HL-60 (cell line): ENCODE measurements at regions not wholly inside any gene's neighbourhood (a gene's known extent, or its start where the extent isn't known, plus 50 kb on each side); places are given as distances from the start of the nearest gene placed in this dataset.

Experiments
- DNase-seq, 2 experiments: peaks; one replicate each; pipeline ENCODE4 v3.0.0-alpha.2; 2010 to 2020; ENCODE audit warnings: low read depth in 1 of 2, low spot score in 1 of 2
- H3K27ac ChIP-seq: fragments of 250-450 bp; sonication (Bioruptor Pico); replicated peaks from 2 replicates; pipeline ENCODE4 v1.5.1; 2020; ENCODE audit warnings: mild to moderate bottlenecking, moderate library complexity
- H3K27me3 ChIP-seq: fragments of 250-450 bp; sonication (Bioruptor Pico); 2 replicates; pipeline ENCODE4 v1.5.1; 2021; ENCODE audit warnings: mild to moderate bottlenecking, moderate library complexity; ENCODE audit not compliant: insufficient read depth, poor library complexity, severe bottlenecking
- H3K4me3 ChIP-seq: replicated peaks from 2 replicates; pipeline ENCODE4 v1.5.1; 2011; ENCODE audit warnings: mild to moderate bottlenecking, control low read depth, low read length; ENCODE audit not compliant: insufficient read depth
- GABPA ChIP-seq: IDR thresholded peaks from 2 replicates; pipeline ENCODE4 v1.6.1; 2012; ENCODE audit warnings: low read depth
- POLR2AphosphoS5 ChIP-seq: IDR thresholded peaks from 2 replicates; pipeline ENCODE4 v1.6.1; 2012; ENCODE audit warnings: low read depth
- SPI1 ChIP-seq: IDR thresholded peaks from 2 replicates; pipeline ENCODE4 v1.6.1; 2012; ENCODE audit warnings: low read depth, mild to moderate bottlenecking, borderline replicate concordance
- TF ChIP-seq, protein P1 (sequence below): IDR thresholded peaks from 2 replicates; pipeline ENCODE4 v1.6.1; 2012; ENCODE audit warnings: low read depth; ENCODE audit not compliant: insufficient replicate concordance
- TF ChIP-seq, protein P2 (sequence below): IDR thresholded peaks from one replicate; pipeline ENCODE4 v1.5.1; 2011; ENCODE audit warnings: low read length, control low read depth, inconsistent platforms; ENCODE audit not compliant: insufficient read depth

DNA sequence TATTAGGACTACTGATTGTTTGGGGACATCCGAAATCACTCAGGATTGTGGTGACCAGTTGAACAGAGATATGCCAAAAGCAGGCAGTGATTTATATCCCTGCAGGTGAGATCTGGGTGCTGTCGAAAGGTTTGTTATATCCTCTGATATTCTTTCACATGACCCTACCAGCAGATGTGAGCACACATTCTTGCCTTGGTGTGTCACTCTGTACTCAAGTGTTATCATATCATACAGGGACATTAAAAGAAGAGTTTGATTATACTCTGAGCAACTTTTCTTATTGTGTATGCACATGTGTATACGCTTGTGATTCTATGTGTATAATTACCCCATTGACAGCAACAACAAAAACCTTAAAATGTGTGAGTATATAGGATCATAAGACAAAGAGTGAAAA is 381.2 kb upstream of the IGFBP7 start:
- DNase-seq = no peak
- Histone ChIP-seq H3K27ac (no peak overlapping the region), H3K27me3 (no peaks in the 10 kb centered on the region), H3K4me3 (no peak overlapping the region)
- TF ChIP-seq, protein P1, sequence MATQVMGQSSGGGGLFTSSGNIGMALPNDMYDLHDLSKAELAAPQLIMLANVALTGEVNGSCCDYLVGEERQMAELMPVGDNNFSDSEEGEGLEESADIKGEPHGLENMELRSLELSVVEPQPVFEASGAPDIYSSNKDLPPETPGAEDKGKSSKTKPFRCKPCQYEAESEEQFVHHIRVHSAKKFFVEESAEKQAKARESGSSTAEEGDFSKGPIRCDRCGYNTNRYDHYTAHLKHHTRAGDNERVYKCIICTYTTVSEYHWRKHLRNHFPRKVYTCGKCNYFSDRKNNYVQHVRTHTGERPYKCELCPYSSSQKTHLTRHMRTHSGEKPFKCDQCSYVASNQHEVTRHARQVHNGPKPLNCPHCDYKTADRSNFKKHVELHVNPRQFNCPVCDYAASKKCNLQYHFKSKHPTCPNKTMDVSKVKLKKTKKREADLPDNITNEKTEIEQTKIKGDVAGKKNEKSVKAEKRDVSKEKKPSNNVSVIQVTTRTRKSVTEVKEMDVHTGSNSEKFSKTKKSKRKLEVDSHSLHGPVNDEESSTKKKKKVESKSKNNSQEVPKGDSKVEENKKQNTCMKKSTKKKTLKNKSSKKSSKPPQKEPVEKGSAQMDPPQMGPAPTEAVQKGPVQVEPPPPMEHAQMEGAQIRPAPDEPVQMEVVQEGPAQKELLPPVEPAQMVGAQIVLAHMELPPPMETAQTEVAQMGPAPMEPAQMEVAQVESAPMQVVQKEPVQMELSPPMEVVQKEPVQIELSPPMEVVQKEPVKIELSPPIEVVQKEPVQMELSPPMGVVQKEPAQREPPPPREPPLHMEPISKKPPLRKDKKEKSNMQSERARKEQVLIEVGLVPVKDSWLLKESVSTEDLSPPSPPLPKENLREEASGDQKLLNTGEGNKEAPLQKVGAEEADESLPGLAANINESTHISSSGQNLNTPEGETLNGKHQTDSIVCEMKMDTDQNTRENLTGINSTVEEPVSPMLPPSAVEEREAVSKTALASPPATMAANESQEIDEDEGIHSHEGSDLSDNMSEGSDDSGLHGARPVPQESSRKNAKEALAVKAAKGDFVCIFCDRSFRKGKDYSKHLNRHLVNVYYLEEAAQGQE = no peak
- TF ChIP-seq SPI1 (no peak), GABPA (no peak), POLR2AphosphoS5 (no peak)
- TF ChIP-seq, protein P2, sequence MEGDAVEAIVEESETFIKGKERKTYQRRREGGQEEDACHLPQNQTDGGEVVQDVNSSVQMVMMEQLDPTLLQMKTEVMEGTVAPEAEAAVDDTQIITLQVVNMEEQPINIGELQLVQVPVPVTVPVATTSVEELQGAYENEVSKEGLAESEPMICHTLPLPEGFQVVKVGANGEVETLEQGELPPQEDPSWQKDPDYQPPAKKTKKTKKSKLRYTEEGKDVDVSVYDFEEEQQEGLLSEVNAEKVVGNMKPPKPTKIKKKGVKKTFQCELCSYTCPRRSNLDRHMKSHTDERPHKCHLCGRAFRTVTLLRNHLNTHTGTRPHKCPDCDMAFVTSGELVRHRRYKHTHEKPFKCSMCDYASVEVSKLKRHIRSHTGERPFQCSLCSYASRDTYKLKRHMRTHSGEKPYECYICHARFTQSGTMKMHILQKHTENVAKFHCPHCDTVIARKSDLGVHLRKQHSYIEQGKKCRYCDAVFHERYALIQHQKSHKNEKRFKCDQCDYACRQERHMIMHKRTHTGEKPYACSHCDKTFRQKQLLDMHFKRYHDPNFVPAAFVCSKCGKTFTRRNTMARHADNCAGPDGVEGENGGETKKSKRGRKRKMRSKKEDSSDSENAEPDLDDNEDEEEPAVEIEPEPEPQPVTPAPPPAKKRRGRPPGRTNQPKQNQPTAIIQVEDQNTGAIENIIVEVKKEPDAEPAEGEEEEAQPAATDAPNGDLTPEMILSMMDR = no peak

DNA sequence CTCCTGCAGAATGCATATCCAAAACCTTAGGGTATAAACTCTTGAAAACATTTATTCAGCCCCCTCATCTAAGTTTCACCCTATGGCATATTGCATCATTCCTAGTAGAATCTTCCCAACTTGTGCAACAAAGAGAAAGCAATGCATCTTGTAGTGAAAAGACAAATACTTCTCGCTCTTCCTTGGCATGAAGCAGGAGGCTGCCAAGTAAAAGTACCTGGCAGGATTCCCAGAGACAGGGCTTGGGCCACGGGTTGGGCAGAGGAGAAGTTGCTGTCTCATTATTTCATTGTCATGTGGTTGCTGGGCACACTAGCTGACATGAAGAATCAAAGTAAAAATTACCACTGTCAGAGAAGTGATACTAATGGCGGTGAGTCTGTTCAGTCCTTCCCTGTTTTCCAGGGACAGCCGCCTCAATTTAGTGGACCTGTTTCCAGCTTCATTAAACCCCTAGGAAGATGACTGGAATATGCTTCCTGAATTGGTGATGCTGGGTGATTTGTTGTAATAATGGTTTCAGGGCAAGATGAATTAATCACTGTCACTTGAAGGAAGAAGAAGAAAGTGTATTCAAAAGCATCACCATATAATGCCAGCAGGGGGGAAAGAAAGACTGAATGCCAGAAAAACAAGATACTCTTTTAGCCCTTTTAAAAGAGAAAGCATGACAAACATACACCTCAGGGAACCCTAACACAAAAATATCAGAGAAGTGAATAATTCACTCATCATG is 380.5 kb upstream of the IGFBP7 start:
- H3K4me3 ChIP-seq = no peak overlapping the region
- DNase-seq = no peak
- TF ChIP-seq POLR2AphosphoS5 = no peak
- TF ChIP-seq, protein P1 = no peak
- TF ChIP-seq, protein P2 = no peak
- no peak for TF ChIP-seq GABPA
- TF ChIP-seq SPI1 = no peak
- no peaks in the 10 kb centered on the region for H3K27me3 ChIP-seq
- no peak overlapping the region for H3K27ac ChIP-seq

DNA sequence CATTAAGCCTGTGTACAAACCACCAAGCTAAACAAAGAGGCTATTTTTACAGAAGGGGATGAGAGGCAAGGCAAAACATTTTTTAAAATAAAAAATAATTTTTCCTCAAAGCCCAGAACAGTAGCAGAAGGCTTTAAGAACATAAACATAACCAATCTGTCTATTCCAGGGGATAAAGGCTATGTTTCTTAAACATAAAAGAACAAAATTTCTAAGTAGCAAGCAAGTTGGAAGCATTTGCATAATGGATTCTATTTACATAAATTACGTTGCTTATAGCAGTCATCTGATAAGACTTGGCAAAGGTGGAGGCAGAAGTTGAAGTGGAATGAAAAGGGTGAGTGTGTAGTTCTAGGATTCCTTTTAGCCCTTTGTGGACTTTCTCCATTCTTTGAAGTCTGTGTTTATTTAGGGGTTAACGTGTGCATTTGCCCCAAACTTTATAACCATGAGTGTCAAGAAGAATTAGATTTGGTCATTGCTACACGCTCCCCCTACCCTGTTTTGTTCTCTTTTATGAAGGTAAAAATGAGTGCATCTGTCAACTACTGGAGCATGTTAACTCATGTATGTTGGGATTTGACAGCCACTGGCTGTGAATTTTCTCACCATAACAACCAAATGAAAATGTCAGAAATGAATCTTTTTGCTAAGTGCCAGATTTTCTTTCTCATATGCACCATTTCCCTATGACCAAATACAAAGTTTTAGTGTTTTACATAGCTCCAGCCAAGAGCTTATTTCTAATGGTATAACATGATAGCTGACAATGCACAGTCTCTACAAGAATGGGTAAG is 378.4 kb upstream of the IGFBP7 start:
- DNase-seq = no peak
- TF ChIP-seq POLR2AphosphoS5 = no peak
- TF ChIP-seq, protein P2 = no peak
- TF ChIP-seq, protein P1 = no peak
- TF ChIP-seq GABPA = no peak
- no peak for TF ChIP-seq SPI1
- no peaks in the 10 kb centered on the region for H3K27me3 ChIP-seq
- H3K4me3 ChIP-seq = no peak overlapping the region
- no peak overlapping the region for H3K27ac ChIP-seq
